GM18867 (cell line): ENCODE measurements at regions not wholly inside any gene's neighbourhood (a gene's known extent, or its start where the extent isn't known, plus 50 kb on each side); places are given as distances from the start of the nearest gene placed in this dataset.

ENCODE experiments used
- ATAC-seq: cut with Tn5 transposase; IDR thresholded peaks from one replicate; pipeline ENCODE4 v1.9.1; 2021; ENCODE audit warnings: mild to moderate bottlenecking, moderate library complexity; ENCODE audit not compliant: unreplicated experiment

DNA sequence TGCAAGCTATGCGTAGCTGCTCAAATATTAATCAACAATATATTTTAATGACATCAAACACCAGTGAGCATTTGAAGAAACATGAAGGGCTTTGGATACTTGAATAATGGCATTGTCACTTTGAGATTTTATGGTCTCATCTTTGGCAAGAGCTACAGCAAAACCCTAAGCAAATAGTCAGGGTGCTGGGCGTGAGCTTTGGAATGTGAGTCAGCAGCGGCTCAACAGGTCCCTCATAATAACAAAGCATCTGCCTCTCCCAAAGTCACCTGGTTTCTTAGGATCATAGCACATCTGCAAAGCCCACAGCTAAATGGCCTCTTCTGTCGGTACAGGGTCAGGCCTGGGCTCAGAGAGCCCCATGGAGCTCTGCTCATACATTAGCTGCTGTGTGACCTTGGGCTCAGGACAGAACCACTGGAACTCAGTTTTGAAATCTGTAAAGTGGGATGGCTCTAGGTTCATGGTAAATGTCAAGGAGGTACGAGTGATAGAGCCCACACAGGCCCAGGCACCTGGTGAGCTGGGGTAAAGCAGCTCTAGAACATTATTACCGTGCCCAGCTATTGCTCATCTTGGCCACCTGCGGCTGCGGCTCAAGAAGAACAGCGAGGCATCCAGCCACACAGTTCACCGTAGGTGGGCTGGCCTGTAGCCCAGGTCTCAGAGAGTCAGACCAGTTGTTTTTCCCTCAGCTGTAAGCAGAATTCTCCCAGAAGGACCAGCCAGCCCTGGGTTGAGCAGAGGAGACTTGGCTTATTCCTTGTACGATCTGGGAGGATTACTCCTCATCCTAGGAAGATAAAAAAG, 544.5 kb upstream of the CDH11 start:
- ATAC-seq: no peak

- no peak for ATAC-seq
Measured at GRCh38 chr16:65665586-65665985, 543.7 kb upstream of the CDH11 start.

DNA sequence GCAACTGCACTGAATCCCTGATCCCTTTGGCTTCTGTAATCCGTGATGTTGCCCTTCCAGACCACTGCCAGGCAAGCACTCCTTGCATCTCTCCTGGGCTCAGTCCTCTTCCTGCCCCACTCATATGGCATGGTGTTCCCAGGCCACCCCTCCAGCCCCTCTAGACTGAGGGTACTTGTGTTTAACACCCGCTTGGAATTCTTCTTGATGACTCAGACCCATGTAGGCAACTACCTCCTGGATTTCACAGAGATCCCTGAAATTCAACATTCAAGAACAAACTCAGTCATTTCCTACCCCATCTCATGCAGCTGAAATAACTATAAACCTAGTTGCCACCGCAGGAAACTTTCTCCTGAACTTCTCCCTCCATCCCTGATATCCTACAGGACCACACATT, 541.9 kb upstream of the CDH11 start:
- no peak for ATAC-seq

- ATAC-seq: no peak
Measured at GRCh38 chr16:65662256-65662655, 540.4 kb upstream of the CDH11 start.

DNA sequence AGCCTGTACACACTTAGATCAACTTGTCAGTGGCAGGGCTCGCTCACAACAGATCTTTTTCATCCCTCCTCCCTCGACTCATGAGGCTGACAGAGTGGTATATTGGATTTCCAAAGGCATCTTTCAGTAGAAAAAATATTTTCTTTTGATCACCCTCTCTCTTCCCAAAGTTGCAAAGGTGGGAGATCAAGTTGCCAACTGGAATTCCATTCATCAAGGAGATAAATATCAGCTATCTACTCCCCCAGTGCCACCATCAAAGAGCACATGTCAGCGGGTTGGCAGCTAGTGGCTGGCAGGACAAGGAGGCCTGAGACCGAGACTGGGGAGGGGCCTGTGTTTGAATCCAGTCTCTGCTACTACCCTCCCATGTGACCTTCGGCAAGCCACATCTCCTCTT, 539.7 kb upstream of the CDH11 start:
- no peak for ATAC-seq

GRCh38 chr16:65660390-65660789, 538.5 kb upstream of the CDH11 start:
- no peak for ATAC-seq

GRCh38 chr16:65659758-65660157, 537.9 kb upstream of the CDH11 start:
- no peak for ATAC-seq

- ATAC-seq: no peak
Measured at GRCh38 chr16:65658787-65659220, 536.9 kb upstream of the CDH11 start.

DNA sequence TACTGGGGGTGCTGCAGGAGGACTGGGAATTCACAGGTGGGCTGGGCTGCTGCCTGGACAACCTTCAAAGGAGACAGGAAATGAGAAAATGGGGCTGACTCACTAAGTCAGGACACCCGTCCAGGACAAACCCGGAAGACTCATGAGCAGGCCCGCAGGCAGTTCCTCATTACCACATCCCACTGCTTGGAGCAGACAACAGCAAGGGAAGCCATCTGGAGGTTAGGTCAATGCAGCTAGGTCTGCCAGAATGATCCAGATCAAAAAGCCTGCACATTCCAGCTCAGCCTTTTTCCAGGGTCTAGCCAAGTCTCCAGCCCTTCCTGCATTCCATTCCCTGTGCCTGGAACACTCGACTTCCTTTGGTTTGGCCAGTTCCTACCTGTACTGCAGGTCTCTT, 536.5 kb upstream of the CDH11 start:
- no peak for ATAC-seq

DNA sequence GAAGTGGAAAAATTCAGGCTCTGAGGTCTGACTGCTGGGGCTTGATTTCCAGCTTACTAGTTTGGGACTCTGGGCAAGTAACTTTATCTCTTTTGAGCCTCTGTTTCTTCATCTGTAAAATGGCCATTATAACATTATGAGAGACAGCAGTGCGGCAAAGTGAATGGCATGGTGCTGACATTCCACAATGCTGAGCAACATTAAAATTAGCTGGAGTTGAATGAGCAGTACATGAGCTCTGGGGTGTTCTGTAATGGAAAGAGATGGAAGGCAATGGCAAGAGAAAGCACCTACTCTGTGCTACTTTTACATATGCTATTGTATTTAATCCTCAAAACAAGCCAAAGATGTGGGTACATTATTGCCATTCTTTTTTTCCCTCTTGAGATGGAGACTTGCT, 535.7 kb upstream of the CDH11 start:
- no peak for ATAC-seq

DNA sequence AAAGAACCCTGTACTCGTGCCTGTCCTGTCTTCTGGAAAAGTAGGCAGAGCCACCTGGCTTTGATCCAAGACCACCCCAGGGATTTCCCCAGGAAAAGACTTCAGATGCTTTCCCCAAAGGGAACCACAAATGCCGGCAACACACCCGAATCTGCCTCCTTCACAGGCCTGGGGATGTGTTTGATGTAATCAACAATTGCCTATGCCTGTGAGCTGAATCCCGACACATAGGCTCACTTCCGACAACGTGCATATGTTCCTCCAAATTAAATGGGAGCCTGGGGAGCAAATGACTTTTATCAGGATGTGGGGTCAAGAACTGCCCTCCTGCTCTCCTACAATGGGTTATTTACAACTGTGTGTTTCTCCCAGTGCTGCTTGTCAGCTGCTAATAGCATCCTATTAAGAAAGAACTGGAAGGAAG, 535.2 kb upstream of the CDH11 start:
- ATAC-seq: no peak

GRCh38 chr16:65655802-65656201, 533.9 kb upstream of the CDH11 start:
- no peak for ATAC-seq

GRCh38 chr16:65648101-65648500, 526.2 kb upstream of the CDH11 start:
- no peak for ATAC-seq

DNA sequence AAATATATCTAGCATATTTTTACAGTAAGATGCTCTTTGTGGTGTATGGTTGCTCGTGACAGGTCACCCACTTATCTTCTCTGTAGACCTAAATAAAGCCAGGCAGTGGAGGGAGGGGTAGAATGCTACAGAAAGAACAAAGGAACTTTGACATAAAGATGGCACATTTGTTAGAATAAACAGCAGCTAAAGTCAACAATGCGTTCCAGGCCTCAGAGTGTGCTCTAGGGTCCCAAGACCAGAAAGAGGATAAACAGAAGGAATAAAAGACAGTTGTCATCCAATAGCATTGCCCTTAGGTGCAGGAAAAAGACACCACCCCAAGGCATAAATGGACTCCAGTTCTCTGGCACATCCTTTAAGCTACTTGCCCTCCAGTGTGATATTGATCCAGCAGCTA, 523.0 kb upstream of the CDH11 start:
- no peak for ATAC-seq

GRCh38 chr16:65641762-65642289, 520.0 kb upstream of the CDH11 start:
- ATAC-seq: no peak

GRCh38 chr16:65641049-65641761, 519.3 kb upstream of the CDH11 start:
- ATAC-seq: no peak

GRCh38 chr16:65634833-65635232, 513.0 kb upstream of the CDH11 start:
- no peak for ATAC-seq

DNA sequence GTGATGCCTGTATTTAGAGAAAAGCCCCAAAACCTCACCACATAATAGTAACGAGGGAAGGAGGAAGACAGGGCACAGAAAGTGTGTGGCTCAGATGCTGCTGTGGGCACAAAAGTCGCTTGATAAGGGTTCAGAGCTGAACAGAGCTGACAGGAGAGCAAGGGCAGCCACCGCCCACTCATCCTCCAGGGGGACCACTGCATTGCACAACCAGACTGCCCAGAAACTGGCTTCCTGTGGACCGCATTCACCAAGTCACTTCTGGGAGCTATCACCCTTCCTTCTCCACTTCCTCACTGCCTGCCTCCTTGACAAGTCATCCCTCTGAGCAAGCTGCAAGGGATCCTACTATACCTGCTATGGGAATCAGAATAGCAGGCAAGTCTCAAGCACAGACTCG, 512.4 kb upstream of the CDH11 start:
- no peak for ATAC-seq

DNA sequence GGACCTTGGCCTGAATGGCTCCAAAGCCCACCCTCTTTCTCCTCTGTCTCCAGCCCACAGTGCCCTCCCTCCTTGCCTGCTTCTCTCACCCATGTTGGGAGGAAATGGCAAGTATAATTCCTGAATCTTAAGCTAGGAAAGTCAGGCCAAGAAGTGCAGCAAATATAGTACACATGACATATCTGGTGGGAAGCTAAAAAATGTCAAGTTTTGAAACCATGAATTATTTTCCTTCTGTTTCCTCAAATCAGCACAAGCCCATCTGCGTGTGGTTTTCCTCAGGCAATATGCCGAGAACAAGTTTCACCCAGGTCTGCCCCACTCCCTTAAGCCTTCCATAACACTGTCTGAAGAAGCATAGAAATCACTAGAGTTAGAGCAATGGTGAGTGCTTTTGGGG, 502.8 kb upstream of the CDH11 start:
- no peak for ATAC-seq

- ATAC-seq: no peak
Measured at GRCh38 chr16:65624229-65624628, 502.4 kb upstream of the CDH11 start.

GRCh38 chr16:65622871-65623270, 501.0 kb upstream of the CDH11 start:
- ATAC-seq: no peak

- no peak for ATAC-seq
Measured at GRCh38 chr16:65622151-65622550, 500.3 kb upstream of the CDH11 start.
